ENCODE measurements at regions not wholly inside any gene's neighbourhood (a gene's known extent, or its start where the extent isn't known, plus 50 kb on each side); places are given as distances from the start of the nearest gene placed in this dataset.

GRCh38 chr14:53735916-53736315 is 220.7 kb downstream of the BMP4 start:
- no peaks in the 10 kb centered on the region for H3K27me3 Mint-ChIP-seq
- no peaks in the 10 kb centered on the region for H3K36me3 Mint-ChIP-seq
- no peaks in the 10 kb centered on the region for H3K4me1 Mint-ChIP-seq (ENCODE audit: unreplicated experiment)
- no peak for DNase-seq (ENCODE audit: extremely low spot score, unreplicated experiment)
- no peak for TF ChIP-seq CTCF (conservative IDR thresholded peaks at IDR 0.05)
- no peaks in the 10 kb centered on the region for H3K9me3 Mint-ChIP-seq
- no peak overlapping the region for H3K4me3 Mint-ChIP-seq
- H3K27ac Mint-ChIP-seq = no peak overlapping the region

- Mint-ChIP-seq H3K36me3 (no peaks in the 10 kb centered on the region), H3K27me3 (no peaks in the 10 kb centered on the region), H3K4me3 (no peak overlapping the region), H3K9me3 (no peaks in the 10 kb centered on the region), H3K27ac (no peak overlapping the region), H3K4me1 (ENCODE audit: unreplicated experiment) (no peaks in the 10 kb centered on the region)
- no peak for TF ChIP-seq CTCF (conservative IDR thresholded peaks at IDR 0.05)
- no peak for DNase-seq (ENCODE audit: extremely low spot score, unreplicated experiment)
Observed at GRCh38 chr14:53723221-53723620, 233.4 kb downstream of the BMP4 start.

GRCh38 chr14:53719536-53719935 is 237.1 kb downstream of the BMP4 start:
- no peak for DNase-seq (ENCODE audit: extremely low spot score, unreplicated experiment)
- no peaks in the 10 kb centered on the region for H3K36me3 Mint-ChIP-seq
- no peak for TF ChIP-seq CTCF (conservative IDR thresholded peaks at IDR 0.05)
- H3K4me3 Mint-ChIP-seq = no peak overlapping the region
- H3K27me3 Mint-ChIP-seq = no peaks in the 10 kb centered on the region
- no peak overlapping the region for H3K27ac Mint-ChIP-seq
- H3K9me3 Mint-ChIP-seq = no peaks in the 10 kb centered on the region
- H3K4me1 Mint-ChIP-seq (ENCODE audit: unreplicated experiment) = peaks cover 3% of the 10 kb centered on the region

GRCh38 chr14:53716578-53716977 is 240.0 kb downstream of the BMP4 start:
- Mint-ChIP-seq H3K36me3 (no peaks in the 10 kb centered on the region), H3K4me3 (no peak overlapping the region), H3K27me3 (no peaks in the 10 kb centered on the region), H3K27ac (no peak overlapping the region), H3K9me3 (no peaks in the 10 kb centered on the region), H3K4me1 (ENCODE audit: unreplicated experiment) (peaks cover 3% of the 10 kb centered on the region)
- no peak for TF ChIP-seq CTCF (conservative IDR thresholded peaks at IDR 0.05)
- DNase-seq (ENCODE audit: extremely low spot score, unreplicated experiment) = no peak

GRCh38 chr14:53715193-53715721 is 241.4 kb downstream of the BMP4 start:
- TF ChIP-seq CTCF (conservative IDR thresholded peaks at IDR 0.05) = no peak
- no peak for DNase-seq (ENCODE audit: extremely low spot score, unreplicated experiment)
- H3K4me3 Mint-ChIP-seq = no peak overlapping the region
- no peak overlapping the region for H3K27ac Mint-ChIP-seq
- H3K9me3 Mint-ChIP-seq = no peaks in the 10 kb centered on the region
- H3K4me1 Mint-ChIP-seq (ENCODE audit: unreplicated experiment) = peaks cover 3% of the 10 kb centered on the region
- H3K36me3 Mint-ChIP-seq = no peaks in the 10 kb centered on the region
- no peaks in the 10 kb centered on the region for H3K27me3 Mint-ChIP-seq
